WTC11 (cell line): ENCODE measurements at regions not wholly inside any gene's neighbourhood (a gene's known extent, or its start where the extent isn't known, plus 50 kb on each side); places are given as distances from the start of the nearest gene placed in this dataset.

Source experiments
- CTCF ChIP-seq: fragments of 200-600 bp; IDR thresholded peaks from 2 replicates; pipeline ENCODE4 v1.8.0; 2022; ENCODE audit warnings: antibody characterized with exemption
- E2F1 ChIP-seq: sonication (generic); formaldehyde crosslinking; IDR thresholded peaks from 2 replicates; pipeline ENCODE4 v1.8.0; 2022; ENCODE audit warnings: mild to moderate bottlenecking, missing genetic modification reagents
- E2F5 ChIP-seq: sonication (generic); formaldehyde crosslinking; IDR thresholded peaks from 2 replicates; pipeline ENCODE4 v1.8.1; 2022; ENCODE audit warnings: mild to moderate bottlenecking, moderate library complexity, missing genetic modification reagents
- FOXP1 ChIP-seq: sonication (generic); formaldehyde crosslinking; IDR thresholded peaks from 2 replicates; pipeline ENCODE4 v1.8.0; 2022; ENCODE audit warnings: missing genetic modification reagents, mild to moderate bottlenecking, moderate library complexity, borderline replicate concordance
- JUN ChIP-seq: sonication (generic); formaldehyde crosslinking; IDR thresholded peaks from 2 replicates; pipeline ENCODE4 v1.8.0; 2023; ENCODE audit warnings: mild to moderate bottlenecking, missing genetic modification reagents
- TEAD1 ChIP-seq: sonication (generic); formaldehyde crosslinking; IDR thresholded peaks from 2 replicates; pipeline ENCODE4 v1.8.0; 2022; ENCODE audit warnings: mild to moderate bottlenecking, missing genetic modification reagents
- ZNF138 ChIP-seq: sonication (generic); formaldehyde crosslinking; conservative IDR thresholded peaks from 2 replicates; pipeline ENCODE4 v1.8.1; 2022; ENCODE audit warnings: mild to moderate bottlenecking, moderate library complexity, missing genetic modification reagents
- TF ChIP-seq, protein P1 (sequence below): sonication (generic); formaldehyde crosslinking; IDR thresholded peaks from 2 replicates; pipeline ENCODE4 v1.8.1; 2023; ENCODE audit warnings: mild to moderate bottlenecking, missing genetic modification reagents, moderate library complexity
- TF ChIP-seq, protein P2 (sequence below): sonication (generic); formaldehyde crosslinking; IDR thresholded peaks from 2 replicates; pipeline ENCODE4 v1.8.0; 2022; ENCODE audit warnings: mild to moderate bottlenecking, missing genetic modification reagents

DNA sequence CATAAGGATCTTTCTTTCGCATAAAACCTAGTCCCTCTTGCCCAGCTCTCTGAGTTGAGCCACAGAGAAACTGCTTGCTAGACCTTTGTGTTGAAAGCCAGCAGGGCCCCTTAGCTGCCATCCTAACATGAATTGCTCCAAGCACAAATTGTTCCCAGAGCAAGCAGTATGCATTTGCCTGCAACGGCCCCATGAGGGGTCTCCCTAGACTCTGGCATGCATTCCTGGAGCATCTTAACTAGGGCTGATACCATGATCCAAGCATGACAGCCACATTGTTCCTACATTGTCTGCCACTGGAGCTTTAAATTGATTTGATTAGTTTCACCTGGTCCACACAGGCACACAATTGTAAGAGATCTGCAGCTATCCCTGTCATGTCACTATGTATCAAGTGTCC lies 428.1 kb downstream of the TAFA4 start:
- no peak for TF ChIP-seq JUN (CRISPR knock-in tag)
- no peak for TF ChIP-seq FOXP1 (CRISPR knock-in tag)
- no peak for TF ChIP-seq ZNF138
- no peak for TF ChIP-seq TEAD1 (CRISPR knock-in tag)
- TF ChIP-seq E2F1 = no peak
- TF ChIP-seq CTCF = no peak
- TF ChIP-seq, protein P1, sequence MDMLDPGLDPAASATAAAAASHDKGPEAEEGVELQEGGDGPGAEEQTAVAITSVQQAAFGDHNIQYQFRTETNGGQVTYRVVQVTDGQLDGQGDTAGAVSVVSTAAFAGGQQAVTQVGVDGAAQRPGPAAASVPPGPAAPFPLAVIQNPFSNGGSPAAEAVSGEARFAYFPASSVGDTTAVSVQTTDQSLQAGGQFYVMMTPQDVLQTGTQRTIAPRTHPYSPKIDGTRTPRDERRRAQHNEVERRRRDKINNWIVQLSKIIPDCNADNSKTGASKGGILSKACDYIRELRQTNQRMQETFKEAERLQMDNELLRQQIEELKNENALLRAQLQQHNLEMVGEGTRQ = no peak
- TF ChIP-seq E2F5 (CRISPR knock-in tag) = no peak
- TF ChIP-seq, protein P2, sequence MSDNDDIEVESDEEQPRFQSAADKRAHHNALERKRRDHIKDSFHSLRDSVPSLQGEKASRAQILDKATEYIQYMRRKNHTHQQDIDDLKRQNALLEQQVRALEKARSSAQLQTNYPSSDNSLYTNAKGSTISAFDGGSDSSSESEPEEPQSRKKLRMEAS (CRISPR knock-in tag) = no peak
